Dermis microvascular lymphatic vessel endothelial cell (primary cell): ENCODE measurements at regions not wholly inside any gene's neighbourhood (a gene's known extent, or its start where the extent isn't known, plus 50 kb on each side); places are given as distances from the start of the nearest gene placed in this dataset.

ENCODE experiments used
- DNase-seq, 2 donors: peaks; one replicate each; pipeline versions ENCODE4 v3.0.0 to v3.0.0-alpha.2; 2010; ENCODE audit warnings: low read depth in 2 of 2

DNA sequence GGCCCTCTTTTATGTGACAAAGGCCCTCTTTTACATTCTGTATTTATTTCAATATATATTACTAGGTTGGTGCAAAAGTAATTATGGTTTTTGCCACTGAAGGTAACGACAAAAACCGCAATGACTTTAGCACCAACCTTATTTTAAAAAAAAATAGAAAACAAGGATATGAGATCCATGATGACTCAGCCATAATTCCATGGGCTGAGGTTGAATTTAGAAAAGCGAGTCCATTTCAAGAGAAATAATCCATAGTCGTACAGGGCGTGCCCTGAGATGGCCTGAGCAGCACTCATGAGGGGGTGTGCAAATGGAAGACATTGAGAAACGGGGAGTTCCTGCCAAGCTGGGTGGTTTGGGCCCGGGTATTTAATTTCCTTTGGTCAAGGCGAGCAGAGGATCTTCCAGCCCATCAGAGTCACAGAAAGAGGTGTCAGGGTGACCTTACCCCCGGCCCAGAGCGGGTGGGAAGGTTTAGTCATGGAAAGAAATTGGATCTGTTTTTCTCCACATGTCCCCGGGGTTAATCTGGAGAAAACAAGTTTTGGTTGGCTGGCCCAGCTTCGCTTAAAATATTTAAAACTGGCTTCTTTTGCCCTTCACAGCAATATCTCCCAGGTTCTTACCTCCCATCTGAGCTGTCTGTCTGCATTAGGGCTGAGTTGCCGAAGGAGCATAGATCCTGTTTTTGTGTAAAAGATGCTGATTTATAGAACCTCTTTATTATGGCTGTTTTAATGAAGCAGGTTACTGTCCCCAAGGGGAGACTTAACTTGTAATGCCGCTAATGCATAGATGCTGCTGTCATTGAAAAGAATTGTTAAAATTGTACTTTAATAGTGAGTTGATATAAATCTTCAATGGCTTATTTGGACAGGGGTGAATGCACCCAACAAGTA, 255.6 kb downstream of the PREX1 start:
- DNase-seq: no peak

DNA sequence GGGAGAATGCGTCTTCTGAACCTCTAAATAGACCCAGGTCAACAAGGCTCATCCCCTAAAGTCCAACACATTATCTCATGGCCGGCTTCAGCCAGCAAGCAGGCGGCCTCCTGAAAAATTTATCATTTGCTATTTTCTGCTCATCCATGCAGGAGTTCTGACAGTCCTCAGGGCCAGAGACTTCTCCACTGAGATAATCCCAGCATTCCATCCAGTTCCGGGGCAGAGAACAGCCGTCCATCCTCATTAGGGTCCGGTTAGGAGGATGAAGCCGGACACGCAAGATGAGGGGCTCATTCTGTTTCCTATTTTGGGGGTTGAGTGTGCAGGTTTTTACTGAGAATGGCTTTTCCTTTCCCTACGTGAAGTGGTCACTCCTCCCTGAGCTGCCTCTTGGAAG, 258.1 kb downstream of the PREX1 start:
- no peak for DNase-seq

DNA sequence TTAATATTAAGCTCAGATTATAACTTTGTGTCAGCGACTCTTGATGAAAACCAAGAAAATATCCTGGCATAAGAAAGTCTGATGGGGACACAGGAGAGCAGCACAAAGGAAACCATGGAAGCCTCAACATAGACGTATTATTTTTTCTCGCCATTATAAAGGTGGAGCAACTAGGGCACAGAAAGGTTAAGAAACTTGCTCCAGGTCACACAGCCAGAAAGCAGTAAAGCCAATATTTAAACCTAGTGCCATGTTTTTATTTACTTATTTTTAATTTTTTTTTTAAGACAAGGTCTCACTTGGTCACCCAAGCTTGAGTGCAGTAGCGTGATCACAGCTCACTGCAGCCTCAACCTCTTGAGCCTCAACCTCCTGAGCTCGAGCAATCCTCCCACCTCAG, 259.3 kb downstream of the PREX1 start:
- no peak for DNase-seq

DNA sequence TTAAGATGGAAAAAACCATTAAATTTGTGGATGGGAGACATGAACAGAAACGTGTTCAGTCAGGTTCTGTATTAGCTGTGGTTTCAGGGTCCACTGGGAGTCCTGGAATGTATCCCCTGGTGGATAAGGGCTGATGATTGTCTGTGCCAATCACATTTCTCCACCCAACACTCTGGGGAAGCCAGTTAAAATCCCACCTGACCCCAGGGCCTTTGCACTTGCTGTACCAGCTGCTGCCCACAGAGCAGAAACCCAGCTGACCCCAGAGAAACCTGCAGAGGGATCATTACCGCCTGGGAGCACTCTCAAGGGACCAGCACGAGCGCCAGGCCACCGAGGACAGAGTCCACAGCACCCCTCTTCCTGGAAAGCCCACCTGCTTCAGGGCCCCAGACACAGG, 260.7 kb downstream of the PREX1 start:
- no peak for DNase-seq

DNA sequence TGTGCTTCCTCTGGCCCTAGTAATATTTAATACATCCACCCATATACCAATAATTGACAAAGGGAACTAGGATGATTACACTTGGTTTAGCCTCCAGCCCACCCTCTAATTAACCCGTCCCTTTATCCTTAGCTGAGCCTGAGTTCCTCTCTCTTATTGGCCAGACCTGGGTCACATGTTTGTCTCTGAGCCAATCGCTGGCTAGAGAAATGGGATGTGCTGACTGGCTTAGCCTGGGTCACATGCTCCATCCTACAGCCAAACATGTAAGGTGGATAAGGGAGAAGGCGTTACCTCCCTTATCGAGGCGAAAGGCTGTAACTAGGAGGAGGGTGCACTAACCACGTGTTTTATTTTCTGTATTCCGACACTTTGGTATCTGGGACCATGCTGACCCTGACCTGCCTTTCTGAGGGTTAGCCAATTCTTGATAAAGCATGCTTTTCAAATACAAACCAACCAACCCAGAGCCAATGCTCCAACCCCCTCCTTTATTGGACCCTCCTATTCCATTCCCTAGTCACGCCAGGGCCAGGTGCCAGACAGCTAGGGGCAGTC, 262.7 kb downstream of the PREX1 start:
- no peak for DNase-seq

DNA sequence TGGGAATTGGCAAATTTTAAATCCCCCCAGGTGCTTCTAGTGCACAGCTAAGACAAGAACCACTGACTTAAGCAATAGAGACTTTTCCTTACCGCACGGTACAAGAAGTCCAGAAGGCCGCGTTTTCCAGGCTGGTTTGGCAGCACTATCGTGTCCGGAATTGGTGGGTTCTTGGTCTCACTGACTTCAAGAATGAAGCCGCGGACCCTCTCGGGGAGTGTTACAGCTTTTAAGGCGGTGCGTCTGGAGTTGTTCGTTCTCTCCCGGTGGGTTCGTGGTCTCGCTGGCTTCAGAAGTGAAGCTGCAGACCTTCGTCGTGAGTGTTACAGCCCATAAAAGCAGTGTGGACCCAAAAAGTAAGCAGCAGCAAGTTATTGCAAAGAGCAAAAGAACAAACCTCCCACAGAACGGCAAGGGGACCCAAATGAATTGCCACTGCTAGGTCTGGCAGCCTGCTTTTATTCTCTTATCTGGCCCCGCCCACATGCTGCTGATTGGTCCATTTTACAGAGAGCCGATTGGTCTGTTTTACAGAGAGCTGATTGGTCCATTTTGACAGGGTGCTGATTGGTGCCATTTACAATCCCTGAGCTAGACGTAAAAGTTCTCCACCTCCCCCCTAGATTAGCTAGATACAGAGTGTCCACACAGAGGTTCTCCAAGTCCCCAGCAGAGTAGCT, 264.5 kb downstream of the PREX1 start:
- DNase-seq: no peak

DNA sequence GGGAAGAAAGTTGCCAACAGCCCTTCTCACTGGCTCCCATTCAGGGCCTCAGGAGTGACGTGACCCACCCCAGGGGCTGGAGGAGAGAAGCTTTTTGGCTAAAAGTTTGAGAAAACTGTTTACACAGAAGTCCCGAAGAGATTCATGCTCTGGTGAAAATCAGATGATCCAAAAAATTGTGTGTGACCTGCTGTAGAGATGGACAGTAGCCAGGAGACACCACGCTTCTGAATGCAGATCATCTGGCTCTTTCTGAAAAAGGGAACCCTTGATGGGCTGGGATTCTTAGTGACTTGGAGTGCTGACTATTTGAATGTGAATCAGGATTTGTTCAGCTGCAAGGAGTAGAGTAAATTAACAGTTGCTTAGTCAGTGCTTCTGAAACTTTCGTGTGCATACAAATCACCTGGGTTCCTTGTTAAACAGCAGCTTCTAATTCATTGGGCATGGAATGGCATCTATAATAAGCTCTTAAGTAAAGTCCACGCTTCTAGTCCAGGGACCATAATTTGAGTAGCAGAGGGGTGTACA, 265.1 kb downstream of the PREX1 start:
- DNase-seq: no peak

DNA sequence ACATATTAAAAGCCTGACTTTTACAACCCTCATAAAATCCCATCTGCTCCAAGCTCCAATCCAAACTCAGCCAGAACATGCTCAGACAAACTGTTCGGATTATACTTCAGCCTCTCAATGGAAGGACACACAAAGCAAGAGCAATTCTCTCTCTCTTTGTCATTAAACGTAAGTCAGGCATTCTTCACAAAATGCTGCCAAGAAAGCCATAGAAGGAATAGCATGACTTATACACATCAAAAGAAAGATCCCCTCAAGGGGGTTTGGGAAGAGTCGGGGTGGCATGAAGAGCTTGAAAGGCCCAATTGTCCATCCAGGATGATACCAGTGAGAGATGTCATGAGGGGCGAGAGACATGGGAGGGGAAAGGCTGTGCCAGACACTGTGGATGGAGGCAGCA, 268.9 kb downstream of the PREX1 start:
- no peak for DNase-seq

DNA sequence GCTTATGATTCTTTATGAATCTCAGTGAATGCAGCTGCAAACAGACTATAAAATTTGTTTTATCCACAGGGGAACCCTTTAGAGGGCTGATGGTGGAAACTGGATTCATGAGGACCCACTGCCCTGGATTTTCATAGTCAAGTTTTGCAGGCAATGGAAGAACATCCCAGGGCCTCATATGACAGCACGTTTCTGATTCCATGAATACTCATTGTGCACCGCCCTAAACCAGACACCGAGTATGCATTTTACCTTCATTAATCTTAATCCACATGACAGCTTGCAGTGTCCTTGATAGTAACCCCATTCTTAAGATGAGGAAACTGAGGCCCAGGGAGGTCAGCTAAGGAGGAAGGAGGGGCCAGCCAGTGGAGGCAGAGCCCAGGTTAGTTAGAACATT, 270.4 kb downstream of the PREX1 start:
- no peak for DNase-seq

DNA sequence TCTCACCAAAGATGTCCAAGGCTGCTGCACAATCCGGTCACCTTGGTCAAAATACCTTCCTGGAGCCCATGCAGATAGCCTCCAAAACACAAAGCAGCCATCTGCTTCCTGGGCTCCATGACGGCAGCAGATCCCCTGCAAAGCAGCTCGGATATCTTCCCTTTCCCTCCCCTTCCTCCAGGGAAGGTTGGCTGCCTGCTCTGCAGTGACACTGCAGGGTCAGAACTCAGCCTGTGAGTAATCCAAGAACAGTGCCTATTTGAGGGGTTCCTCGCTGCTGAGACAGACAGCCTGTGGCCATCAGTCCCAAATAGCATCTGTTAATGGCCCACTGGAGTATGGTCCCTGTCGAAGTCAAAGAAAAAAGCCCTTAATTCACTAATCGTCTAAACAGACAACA, 270.8 kb downstream of the PREX1 start:
- no peak for DNase-seq

DNA sequence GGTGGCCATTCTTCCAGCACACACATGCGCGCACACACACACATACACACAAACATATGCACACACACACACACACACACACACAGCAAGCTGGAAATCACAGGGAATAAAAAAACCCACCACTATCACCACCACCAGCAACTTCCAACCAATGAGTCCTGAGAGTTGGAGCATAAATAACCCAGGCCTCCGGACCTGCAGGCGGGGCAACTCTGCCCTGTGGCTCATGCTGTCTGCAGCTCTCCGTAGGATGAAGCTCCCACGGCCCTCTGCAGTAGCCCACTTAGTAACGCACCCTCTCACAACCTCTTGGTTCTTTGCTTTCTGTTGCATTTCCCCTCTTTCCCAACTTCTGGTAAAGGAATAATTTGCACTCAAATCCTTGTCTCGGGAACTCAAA, 275.2 kb downstream of the PREX1 start:
- no peak for DNase-seq

DNA sequence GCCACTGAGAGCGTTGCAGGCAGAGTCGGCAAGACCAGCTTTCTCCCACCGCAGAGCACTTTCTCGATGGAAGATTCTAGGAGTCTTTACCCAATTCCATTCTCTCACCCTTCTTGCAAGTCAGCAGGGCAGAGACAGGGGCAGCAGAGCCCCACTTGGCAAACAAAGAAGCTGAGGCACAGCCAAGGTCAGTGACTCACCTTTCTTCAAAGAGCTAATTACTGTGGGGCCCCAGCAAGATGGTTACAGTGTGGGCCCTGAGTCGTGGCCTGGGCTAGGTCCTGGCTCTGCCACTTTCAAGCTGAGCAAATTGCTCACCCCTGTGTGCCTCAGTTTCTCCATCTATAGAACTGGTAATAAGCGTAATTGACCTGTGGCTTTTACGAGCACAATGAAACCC, 277.0 kb downstream of the PREX1 start:
- DNase-seq: no peak

DNA sequence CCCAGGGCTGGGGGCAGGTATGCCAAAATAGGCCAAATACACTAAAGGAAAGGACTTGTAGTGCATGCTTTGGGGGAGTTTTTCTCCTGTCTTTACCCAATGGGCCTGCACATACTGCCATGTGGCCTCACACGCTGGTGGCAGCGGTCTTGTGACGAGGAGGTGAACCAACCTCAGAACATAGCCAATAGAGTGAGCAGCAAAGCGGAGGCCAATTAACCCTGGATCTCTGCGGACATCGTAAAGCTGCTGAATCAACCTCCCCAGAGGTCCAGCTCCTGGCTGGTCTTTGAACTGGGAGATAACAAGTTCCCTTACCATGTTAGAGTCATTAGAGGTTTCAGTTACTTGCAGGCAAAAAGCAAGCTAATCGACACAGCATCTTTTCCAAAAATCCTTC, 280.1 kb downstream of the PREX1 start:
- DNase-seq: no peak

DNA sequence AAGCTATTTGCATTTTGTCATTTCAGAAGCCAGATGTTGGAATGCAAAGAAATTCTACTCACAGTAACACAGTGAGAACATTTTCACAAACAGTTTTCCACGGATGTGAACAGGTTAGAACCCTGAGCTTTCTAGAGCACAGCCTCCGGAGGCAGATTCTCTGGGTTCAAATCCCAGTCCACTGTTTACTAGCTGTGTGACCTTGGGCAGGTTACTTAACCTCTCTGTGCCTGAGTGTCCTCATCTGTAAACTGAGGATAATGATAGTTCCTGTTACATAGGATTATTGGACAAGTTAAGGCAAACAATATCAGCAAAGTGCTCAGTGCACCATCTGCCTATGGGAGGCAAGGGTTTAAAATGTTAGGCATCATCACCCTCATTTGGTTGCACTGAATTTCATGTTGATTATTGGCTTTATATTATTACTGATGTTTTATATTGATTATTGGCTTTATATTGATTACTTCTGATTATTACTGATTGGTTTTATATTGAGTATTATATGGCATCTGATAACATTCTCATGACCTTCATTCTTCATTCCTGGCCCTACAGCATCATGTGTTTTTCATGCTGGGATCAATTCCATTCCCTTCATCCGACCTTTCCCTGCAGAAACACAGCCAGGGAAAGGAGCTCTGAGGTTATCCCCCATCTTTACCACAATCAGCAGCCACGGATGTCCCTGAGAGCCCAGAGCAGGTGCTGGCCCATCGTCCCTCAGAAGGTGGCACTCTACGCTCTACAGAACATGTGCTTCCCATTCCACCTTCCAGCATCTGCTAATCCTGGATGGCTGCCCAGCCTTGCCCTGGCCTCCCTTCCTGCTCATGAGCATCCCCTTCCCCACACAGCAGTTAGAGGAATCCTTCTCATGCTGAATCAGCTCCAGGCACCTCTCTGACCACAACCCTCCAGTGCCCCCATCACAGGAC, 283.1 kb downstream of the PREX1 start:
- DNase-seq: peak in 1 of 2 donors; percentile 3

DNA sequence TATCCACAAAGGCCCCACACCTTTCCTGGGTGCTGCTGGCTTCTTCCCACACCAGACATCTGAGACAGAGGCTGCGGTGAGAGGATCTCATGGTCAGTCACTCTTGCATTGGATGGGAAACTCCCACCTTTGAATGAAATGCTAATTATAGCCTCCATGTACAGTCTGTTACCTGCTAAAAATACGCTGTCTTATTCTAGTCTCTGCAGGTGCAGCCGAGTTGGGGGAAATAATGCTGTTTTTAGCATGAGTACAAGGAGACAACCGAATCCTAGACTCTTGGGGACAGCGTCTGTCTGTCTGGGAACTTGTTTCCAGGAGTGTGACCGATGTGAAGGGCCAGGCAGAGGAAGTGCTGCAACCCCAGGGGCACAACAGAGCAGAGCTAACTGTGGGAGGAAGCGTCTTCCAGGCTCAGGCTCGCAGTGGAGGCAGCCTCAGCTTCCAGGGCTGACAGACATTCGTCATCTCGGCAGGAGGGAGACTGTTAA, 286.2 kb downstream of the PREX1 start:
- no peak for DNase-seq

DNA sequence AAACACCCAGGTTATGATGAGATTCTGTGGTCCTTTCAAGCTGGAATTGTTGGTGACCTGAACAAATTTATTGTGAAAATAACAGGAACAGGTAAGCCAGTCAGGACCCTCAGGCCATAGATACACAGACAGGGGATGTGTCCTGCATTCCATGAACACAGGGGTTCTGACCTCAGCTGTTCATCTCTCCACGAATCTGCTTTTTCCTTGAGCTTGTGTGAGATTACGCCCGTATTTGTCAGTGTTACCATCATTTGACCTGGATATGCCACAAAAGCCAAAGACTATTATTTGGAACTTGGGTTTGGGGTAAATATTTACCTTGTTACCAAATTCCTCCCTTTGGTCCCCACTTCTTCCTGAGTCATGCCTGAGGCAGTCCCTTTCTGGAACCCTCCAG, 288.9 kb downstream of the PREX1 start:
- DNase-seq: no peak

DNA sequence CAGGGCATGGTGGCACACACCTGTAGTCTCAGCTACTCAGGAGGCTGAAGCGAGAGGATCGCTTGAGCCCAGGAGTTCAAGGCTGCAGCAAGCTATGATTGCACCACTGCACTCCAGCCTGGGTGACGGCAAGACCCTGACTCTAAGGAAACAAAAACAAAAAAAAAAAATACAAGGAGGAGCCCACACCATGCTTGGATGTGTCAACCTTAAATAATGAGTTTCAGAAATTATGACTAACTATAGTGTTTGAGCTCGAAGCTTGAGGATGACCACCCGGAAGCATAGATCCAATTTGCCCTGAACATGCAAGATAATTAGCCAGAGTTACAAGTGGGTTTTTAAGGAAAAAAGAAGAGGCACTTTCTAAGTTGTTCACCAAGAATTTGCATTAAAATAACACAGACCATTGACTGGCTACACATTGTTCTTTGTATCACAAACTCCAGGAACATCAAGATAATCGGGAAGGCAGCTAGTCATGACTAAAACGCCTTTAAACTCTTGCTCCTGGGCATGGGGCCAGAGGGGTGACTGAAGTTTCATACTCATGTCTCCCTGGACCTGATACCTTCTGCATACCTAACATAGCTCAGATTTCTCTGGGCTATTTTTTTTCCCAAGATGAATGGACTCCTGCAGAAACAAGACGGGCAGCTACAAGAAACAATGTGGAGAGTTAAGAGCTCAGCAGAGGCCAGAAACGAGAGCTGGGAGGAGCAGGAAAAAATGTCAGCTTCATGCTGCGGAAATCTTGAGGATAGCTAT, 289.6 kb downstream of the PREX1 start:
- DNase-seq: no peak

DNA sequence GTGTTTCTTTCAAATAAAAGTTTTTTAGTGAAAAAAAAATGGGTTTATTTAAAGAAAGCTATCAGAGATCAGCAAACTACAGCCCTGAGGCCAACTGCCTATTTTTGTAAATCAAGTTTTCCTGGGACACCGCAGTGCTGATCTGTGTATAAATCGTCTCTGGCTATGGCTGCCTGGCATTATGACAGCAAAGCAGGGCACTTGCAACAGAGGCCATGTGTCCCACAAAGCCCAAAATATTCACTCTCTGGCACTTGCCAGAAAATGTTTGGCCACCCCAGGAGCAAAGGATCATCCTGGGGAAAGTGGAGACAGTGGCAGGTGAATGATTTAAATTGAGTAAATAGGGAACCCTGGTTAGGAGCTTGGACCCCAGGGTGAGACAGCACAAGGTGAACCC, 291.6 kb downstream of the PREX1 start:
- no peak for DNase-seq

DNA sequence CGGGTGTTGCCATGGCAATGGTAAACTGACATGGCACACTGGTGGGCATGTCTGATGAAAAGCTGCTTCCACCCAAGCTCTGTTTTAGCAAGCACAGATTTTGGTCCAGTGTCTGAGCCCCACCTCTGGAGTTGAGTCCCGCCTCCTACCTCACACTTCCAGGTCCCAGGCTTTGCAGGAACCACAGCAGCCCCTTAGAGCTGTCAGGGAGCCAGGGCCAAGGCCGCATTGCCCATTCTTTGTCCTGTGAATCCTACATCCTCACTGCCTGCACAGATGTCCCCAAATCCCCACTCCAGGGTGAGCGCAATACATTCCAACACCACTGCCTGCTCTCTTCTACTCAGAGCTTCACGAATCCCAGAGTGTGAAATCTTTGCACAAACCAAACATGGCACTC, 292.2 kb downstream of the PREX1 start:
- DNase-seq: no peak

DNA sequence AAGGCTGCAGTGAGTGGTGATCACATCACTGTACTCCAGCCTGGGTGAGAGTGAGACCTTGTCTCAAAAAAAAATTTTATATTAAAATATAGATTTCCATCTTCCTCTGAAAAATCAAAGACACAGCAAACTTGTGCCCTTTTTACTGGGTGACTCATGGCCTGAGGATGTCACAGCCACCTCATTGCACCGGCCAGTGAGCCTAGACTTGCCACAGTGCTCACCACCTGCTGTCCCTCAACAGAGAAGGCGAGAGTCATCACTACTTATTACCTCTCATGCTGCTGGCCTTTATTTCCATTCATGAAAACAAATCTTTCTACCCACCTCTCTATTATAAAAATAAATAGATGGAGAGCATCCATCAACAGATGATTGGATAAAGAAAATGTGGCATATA, 295.8 kb downstream of the PREX1 start:
- DNase-seq: no peak

DNA sequence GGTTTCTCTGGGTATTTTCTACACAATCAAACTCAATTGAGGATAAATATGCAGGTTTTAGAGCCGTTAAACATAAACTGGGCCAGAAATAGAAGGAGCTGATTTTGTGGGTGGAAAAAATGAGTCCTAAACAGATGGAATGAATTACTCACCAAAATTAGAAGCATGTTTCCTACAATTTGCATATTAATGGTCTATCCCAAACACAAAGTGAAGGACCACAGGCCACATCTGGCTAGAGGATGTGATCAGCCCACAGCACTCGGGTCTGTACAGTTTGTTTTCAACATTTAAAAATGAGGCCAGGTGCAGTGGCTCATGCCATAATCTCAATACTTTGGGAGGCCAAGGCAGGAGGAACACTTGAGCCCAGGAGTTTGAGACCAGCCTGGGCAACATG, 296.3 kb downstream of the PREX1 start:
- DNase-seq: no peak
